ENCODE measurements at regions not wholly inside any gene's neighbourhood (a gene's known extent, or its start where the extent isn't known, plus 50 kb on each side); places are given as distances from the start of the nearest gene placed in this dataset.

DNA sequence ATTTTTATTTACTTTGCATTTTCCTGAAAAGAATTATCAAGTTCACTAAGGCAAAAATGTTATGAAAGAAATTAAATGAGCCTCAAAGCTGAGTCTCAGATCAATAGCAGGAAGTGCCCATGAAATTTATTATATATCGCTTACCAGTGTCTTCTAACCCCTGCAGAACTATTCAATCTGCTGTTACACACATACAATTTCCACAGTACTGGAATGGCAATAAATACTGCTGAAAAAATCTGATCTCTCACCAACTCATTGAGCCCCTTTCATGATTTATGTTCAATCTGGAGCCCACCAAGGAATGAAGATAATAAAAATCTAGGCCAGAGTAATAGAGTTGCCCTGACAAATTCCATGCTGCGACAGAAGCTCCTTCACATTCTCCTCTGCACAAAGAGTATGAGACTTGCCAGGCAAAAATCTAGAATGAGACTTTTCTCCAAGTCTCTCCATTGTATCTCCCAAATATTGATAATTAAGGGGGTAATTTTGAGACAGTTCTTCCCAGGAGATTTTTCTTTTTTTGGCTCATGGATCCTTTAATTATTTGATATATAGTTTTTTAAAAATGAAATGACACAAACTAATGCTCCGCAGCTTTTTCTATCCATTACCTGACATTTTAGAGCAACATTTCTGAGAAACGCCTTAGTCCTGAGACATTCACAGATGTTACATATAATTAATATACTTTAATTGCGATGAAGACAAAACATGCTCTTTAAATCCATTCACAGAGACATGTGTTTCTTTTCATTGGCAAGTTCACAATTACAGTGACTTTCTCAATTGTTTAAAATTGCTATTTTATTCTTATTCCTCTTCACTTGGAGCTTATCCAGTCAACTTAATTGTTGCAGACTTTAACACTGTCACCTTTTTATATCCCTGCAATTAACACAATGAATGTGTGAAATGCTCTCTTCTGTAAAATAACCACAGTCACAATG, 1020.4 kb downstream of the CBLN2 start:
- no peak for ATAC-seq

GRCh38 chr18:71505526-71505925, 1038.6 kb downstream of the CBLN2 start:
- ATAC-seq (no peak), DNase-seq (no peak)
- Histone ChIP-seq H3K4me3 (no peak overlapping the region), H3K9me3 (no peaks in the 10 kb centered on the region), H3K36me3 (no peaks in the 10 kb centered on the region), H3K27ac (no peak overlapping the region), H3K4me1 (no peaks in the 10 kb centered on the region), H3K27me3 (no peaks in the 10 kb centered on the region)
- intact Hi-C loops (cut with DNase I; ENCODE audit: low total_unique reads) (no loop called here), in situ Hi-C loops (cut with MboI; ENCODE audit: low sequenced_read_pairs in 4 of 4) (no loop called here)
- TF ChIP-seq, protein P1, sequence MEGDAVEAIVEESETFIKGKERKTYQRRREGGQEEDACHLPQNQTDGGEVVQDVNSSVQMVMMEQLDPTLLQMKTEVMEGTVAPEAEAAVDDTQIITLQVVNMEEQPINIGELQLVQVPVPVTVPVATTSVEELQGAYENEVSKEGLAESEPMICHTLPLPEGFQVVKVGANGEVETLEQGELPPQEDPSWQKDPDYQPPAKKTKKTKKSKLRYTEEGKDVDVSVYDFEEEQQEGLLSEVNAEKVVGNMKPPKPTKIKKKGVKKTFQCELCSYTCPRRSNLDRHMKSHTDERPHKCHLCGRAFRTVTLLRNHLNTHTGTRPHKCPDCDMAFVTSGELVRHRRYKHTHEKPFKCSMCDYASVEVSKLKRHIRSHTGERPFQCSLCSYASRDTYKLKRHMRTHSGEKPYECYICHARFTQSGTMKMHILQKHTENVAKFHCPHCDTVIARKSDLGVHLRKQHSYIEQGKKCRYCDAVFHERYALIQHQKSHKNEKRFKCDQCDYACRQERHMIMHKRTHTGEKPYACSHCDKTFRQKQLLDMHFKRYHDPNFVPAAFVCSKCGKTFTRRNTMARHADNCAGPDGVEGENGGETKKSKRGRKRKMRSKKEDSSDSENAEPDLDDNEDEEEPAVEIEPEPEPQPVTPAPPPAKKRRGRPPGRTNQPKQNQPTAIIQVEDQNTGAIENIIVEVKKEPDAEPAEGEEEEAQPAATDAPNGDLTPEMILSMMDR (IDR thresholded peaks at IDR 0.05 in 4 of 5, conservative IDR thresholded peaks at IDR 0.05 in 1 of 5): no peak
- no peak for TF ChIP-seq POLR2A (IDR thresholded peaks at IDR 0.05)

More for the DNA sequence above, 1020.4 kb downstream of the CBLN2 start:
- TF ChIP-seq POLR2A (IDR thresholded peaks at IDR 0.05): no peak
- TF ChIP-seq, protein P1 (IDR thresholded peaks at IDR 0.05 in 4 of 5, conservative IDR thresholded peaks at IDR 0.05 in 1 of 5): no peak
- Histone ChIP-seq H3K27ac (no peak overlapping the region), H3K4me1 (no peaks in the 10 kb centered on the region), H3K4me3 (no peak overlapping the region), H3K9me3 (no peaks in the 10 kb centered on the region), H3K27me3 (no peaks in the 10 kb centered on the region), H3K36me3 (no peaks in the 10 kb centered on the region)
- in situ Hi-C loops (cut with MboI; ENCODE audit: low sequenced_read_pairs in 4 of 4) (no loop called here), intact Hi-C loops (cut with DNase I; ENCODE audit: low total_unique reads) (no loop called here)
- no peak for DNase-seq

DNA sequence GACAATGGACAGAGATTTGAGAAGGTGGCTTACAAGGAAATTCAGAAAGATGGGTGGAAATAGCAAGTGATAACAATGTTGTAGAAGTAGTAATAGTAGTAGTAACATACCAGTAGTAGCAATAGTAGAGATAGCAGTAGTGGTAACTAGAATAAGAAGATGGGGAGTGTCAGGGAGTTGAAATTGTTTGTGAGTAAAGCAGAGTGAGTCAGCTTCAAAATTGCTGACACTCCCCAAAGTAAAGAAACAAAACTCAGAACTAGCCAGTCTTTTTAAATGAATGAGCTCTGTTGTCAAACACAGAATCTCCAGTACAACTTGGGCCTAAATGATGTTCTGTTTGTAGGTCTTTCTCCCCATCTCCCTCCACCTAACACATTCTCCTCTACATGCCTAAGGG, 1040.9 kb downstream of the CBLN2 start:
- no peak for ATAC-seq
- in situ Hi-C loops (cut with MboI; ENCODE audit: low sequenced_read_pairs in 4 of 4) (no loop called here), intact Hi-C loops (cut with DNase I; ENCODE audit: low total_unique reads) (no loop called here)
- no peak for TF ChIP-seq POLR2A (IDR thresholded peaks at IDR 0.05)
- TF ChIP-seq, protein P1 (IDR thresholded peaks at IDR 0.05 in 4 of 5, conservative IDR thresholded peaks at IDR 0.05 in 1 of 5): no peak
- Histone ChIP-seq H3K4me3 (no peak overlapping the region), H3K27me3 (no peaks in the 10 kb centered on the region), H3K9me3 (no peaks in the 10 kb centered on the region), H3K27ac (no peak overlapping the region), H3K4me1 (no peaks in the 10 kb centered on the region), H3K36me3 (no peaks in the 10 kb centered on the region)
- DNase-seq: no peak

GRCh38 chr18:71485611-71486010, 1058.5 kb downstream of the CBLN2 start:
- Histone ChIP-seq H3K36me3 (no peaks in the 10 kb centered on the region), H3K4me3 (no peak overlapping the region), H3K4me1 (no peaks in the 10 kb centered on the region), H3K9me3 (no peaks in the 10 kb centered on the region), H3K27ac (no peak overlapping the region), H3K27me3 (no peaks in the 10 kb centered on the region)
- in situ Hi-C loops (cut with MboI; ENCODE audit: low sequenced_read_pairs in 4 of 4) (no loop called here), intact Hi-C loops (cut with DNase I; ENCODE audit: low total_unique reads) (no loop called here)
- ATAC-seq (no peak), DNase-seq (no peak)
- TF ChIP-seq POLR2A (IDR thresholded peaks at IDR 0.05): no peak
- TF ChIP-seq, protein P1 (IDR thresholded peaks at IDR 0.05 in 4 of 5, conservative IDR thresholded peaks at IDR 0.05 in 1 of 5): no peak
